GM12892 (cell line): ENCODE measurements at regions not wholly inside any gene's neighbourhood (a gene's known extent, or its start where the extent isn't known, plus 50 kb on each side); places are given as distances from the start of the nearest gene placed in this dataset.
"Not testable (repeated sequence)": the region's sequence is repeated elsewhere in the genome, so short reads cannot be mapped to it uniquely, and the experiment has no call there.

Experiments
- DNase-seq: peaks from one replicate; pipeline ENCODE4 v3.0.0; 2011; ENCODE audit not compliant: insufficient read length
- FAIRE-seq: peaks from 2 replicates; lab custom pipeline; 2011; peaks lifted over from hg19 to GRCh38; lab: Jason Lieb, UNC
- POLR2A ChIP-seq: IDR thresholded peaks from 2 replicates; pipeline ENCODE4 v1.6.1; 2011; ENCODE audit warnings: low read depth, low read length, control low read depth
- POLR2AphosphoS5 ChIP-seq: IDR thresholded peaks from 2 replicates; pipeline ENCODE4 v1.6.1; 2011; ENCODE audit warnings: low read depth, low read length, control low read depth
- TAF1 ChIP-seq: IDR thresholded peaks from 2 replicates; pipeline ENCODE4 v1.6.1; 2011; ENCODE audit warnings: low read depth, mild to moderate bottlenecking, control low read depth, low read length, borderline replicate concordance

DNA sequence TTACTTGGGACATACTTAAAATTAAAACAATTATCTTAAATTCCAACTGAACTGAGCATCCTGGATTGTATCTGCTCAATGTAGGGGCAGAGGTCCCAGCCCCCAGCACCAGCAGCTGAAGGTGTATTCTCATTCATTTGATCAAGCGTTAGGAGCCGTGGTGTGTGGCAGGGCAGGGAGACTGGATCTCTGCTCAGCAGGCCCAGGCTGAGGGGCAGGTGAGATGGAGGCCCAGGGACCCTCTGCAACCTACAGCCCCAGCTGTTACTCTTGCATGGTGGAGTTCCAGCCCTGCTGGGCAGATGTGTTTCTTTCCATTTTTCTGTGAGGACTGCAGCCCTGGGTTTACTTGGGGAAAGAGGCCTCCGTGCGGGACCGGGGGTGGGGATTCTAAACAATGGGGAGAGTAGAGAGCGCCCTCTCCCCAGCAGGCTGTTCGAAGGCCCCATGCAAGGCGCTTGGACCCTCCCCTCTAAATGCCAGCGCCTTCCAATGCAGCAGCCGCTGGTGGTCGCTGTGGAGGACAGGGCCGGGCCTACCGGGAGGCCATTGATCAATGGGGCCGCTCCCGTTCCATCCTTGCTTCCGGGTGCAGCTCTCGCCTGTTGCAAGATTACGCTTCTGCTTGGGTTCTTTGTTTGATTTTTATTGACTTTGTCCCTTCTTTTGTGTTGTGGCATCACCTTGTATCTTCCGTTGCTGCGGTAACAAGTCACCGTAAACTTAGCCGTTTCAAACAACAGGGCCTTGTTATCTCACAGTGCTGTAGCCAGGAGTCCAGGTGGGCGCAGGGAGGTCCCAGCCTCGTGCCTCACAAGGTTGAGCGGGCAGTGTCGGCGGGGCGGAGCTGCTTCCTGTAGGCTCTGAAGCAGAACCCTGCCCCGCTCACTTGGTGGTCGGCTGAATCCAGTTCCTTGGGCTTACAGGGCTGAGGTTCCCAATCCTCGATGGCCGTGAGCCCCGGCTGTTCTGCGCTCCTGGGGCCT lies 134.8 kb upstream of the PHACTR3 start:
- TF ChIP-seq TAF1: no peak
- TF ChIP-seq POLR2AphosphoS5: no peak
- no peak for TF ChIP-seq POLR2A
- FAIRE-seq: no peak
- no peak for DNase-seq

DNA sequence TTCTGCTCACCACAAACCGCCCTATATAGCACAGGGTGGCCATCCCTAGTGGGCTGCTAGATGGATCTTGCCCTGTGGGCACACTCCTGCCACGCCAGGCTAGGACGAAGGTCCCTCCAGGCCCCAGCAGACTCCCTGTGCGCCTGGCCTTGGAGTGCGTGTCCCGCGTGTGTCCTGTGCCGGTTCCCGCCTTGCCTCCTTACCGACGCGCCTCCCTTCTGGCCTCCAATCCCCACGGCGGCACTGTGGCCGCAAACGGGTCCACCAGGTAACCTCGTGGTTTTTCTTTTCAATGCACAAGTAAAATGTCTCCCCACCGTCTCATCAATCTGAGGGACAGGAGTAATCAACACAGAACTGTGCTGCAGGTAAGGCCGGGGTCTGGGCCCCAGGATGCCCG lies 133.8 kb upstream of the PHACTR3 start:
- TF ChIP-seq TAF1: no peak
- no peak for TF ChIP-seq POLR2A
- no peak for TF ChIP-seq POLR2AphosphoS5
- DNase-seq (no peak), FAIRE-seq (no peak)

DNA sequence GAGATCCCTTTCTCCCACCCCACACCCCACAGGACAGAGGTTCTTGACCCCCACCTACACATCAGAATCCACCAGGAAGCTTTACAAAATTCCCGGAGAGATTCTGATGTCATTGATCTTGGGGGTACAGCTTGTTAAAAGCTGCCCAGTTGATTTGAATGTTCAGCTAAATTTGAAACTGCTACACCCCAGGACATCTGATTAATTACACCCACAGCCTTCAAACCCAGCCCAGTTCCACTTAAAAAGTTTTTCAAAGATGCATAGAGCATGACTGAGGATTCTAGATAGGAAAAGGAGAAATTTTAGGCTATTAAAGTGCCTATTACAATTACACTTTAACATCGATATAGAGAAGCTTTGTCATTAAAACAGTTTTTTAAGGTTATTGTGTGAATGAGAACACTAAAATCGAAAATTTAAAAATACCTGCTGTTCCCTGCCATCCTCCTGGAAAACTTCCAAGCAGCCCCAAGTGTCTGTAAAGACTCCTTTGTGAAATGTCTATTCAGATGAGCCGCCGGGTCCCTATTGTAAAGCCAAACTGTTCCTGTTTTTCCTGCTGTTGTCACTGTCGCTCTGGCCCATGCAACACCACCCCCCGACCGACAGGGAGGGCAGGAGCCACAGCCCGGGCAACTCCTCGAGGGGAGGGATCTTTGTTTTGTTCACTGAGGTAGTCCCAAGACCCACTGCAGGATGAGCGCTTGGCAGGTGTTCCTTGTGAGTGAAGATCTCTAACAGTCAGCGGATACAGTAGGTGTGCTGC lies 132.5 kb upstream of the PHACTR3 start:
- TF ChIP-seq POLR2AphosphoS5: no peak
- no peak for TF ChIP-seq TAF1
- TF ChIP-seq POLR2A: no peak
- no peak for FAIRE-seq
- no peak for DNase-seq

DNA sequence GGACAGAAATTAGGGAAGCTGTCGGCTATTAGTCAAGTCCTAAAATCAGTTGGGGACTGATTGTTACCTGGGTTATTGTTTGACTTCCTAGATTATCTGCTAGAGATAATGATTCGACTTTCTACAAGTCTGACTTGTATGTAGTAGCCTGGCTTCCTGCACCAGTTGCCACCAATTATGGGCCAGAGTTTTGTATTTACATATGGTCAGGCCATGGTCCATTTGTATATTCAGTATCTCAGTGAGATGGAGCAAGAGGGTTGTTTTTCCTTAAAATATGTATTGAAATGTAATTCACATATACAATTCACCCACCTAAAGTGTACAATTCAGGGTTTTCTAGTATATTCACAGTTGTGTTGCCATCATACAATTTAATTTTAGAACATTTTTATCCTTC lies 130.6 kb upstream of the PHACTR3 start:
- no peak for TF ChIP-seq POLR2AphosphoS5
- TF ChIP-seq POLR2A: no peak
- no peak for TF ChIP-seq TAF1
- FAIRE-seq (no peak), DNase-seq (no peak)

DNA sequence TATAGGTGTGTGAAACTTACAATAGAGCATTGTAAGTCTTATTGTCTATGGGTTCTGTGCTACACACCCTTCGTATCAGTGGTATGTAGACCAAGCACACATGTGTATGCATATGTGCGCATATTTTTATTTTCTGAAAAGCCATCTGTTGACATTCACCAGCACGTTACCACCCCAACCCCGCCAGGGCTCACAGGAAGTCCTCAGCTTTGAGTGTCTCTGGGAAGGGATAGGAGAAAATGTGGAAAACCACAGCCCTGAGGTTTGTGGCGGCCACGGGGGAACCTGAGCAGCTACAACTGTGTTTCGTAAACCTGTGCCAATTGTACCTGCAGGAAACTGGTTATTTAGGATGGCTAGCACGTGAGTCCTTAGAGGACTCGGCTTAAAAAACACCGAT lies 123.3 kb upstream of the PHACTR3 start:
- FAIRE-seq (no peak), DNase-seq (no peak)
- TF ChIP-seq TAF1: no peak
- no peak for TF ChIP-seq POLR2AphosphoS5
- TF ChIP-seq POLR2A: no peak

DNA sequence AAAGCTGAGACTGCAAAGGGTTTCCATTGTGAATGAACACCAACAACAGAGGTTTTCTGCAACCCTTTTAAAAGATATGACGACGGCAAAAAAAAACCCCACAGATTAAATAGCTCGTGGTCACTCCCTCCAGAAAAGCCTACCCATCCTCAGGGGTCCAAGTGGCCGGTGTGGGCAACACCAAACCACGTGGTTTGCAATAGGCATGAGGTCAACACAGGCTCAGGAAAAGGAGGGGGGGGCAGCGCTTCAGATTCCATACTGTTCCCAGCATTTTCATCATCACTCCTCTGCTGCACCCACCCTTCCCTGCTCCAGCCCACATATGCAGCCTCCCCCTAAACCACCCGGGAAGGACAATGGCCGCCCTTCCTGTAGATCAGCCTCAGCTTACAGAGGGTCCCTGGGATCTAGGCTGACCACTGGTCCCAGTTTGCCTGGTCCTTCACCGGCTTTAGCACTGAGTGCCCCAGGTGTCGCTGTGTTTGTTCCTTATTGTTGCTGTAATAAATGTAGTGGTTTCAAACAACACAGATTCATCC lies 122.8 kb upstream of the PHACTR3 start:
- TF ChIP-seq POLR2AphosphoS5: no peak
- DNase-seq: no peak
- no peak for FAIRE-seq

DNA sequence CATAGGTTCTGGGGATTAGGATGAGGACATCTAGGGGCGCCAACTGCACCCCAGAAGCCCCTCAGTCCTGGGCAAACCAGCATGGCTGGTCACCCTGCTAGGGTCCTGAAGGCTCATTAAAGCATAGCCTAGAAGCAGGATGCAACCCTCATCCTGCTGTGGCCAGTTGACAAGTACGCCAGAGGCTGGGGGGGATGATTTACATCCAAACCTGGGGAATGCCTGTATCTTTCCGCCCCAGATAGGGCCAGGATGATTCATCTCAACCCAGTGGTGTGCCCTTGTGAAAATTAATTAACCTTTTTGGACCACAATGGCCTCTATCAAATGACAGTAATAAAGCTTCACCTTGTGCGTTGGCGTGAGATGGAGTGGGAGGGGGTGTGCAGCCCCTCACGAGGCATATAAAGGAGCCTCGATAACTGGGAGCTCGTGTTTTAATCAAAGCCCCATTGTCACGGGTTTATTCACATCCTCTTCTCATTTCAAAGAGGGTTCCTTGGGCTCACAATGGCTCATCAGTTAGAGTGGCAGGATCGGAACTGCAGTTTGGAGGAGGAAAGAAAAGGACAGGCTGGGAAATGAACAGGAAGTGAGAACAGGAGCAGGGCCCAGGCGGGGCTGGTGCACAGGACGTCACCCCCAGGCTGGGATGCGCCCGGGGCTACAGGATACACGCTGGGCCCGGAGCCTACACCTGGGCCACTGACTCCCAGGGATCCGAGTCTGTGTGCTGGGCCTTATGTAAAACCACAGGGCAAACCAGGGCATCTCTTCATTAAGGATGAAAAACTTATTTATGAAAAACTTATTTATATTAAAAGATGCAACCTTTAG lies 121.8 kb upstream of the PHACTR3 start:
- FAIRE-seq: no peak

DNA sequence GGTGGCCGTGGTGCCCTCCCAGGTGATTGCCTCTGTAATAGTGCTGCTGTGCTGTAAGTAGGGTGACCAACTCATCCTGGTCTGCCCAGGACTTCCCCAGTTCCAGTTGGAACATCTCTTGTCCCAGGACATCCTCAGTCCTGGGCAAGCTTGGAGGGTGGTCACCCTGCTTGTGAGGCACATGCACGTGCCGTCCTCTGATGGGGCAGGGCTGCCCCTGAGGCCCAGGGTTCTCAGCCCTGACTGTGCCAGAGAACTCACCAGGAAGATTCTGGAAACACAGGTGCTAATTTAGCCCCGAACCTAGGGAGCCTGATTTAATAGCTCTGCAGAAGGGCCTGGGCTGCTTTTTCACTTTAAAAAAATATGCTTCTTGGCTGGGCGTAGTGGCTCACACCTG lies 120.9 kb upstream of the PHACTR3 start:
- FAIRE-seq: no peak
- TF ChIP-seq POLR2AphosphoS5 (no peak), POLR2A (no peak), TAF1 (no peak)

More for the DNA sequence above, 121.8 kb upstream of the PHACTR3 start:
- no peak for TF ChIP-seq POLR2AphosphoS5
- no peak for TF ChIP-seq TAF1
- TF ChIP-seq POLR2A: no peak
- no peak for DNase-seq

DNA sequence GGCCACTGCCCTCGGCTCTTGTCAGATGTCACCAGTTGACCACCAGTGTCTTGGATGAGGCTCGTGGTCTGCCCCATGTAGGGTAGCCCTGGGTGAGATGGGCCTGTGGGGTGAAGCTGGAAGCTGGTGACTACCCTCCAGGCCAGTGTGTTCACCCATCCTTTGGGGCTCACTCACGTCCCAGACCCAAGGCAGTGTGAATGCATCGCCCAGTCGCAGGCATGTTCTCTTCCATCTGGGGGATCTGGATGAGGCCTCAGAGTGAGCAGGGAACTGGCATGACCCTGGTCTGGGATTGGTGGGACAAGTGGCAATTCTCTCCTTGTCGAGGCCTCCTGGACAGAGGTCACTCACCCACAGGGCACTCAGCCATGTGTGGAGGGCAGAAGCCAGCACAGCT lies 120.1 kb upstream of the PHACTR3 start:
- FAIRE-seq: no peak
- TF ChIP-seq POLR2AphosphoS5 (no peak), TAF1 (no peak), POLR2A (no peak)

More for the DNA sequence above, 120.9 kb upstream of the PHACTR3 start:
- DNase-seq: no peak

DNA sequence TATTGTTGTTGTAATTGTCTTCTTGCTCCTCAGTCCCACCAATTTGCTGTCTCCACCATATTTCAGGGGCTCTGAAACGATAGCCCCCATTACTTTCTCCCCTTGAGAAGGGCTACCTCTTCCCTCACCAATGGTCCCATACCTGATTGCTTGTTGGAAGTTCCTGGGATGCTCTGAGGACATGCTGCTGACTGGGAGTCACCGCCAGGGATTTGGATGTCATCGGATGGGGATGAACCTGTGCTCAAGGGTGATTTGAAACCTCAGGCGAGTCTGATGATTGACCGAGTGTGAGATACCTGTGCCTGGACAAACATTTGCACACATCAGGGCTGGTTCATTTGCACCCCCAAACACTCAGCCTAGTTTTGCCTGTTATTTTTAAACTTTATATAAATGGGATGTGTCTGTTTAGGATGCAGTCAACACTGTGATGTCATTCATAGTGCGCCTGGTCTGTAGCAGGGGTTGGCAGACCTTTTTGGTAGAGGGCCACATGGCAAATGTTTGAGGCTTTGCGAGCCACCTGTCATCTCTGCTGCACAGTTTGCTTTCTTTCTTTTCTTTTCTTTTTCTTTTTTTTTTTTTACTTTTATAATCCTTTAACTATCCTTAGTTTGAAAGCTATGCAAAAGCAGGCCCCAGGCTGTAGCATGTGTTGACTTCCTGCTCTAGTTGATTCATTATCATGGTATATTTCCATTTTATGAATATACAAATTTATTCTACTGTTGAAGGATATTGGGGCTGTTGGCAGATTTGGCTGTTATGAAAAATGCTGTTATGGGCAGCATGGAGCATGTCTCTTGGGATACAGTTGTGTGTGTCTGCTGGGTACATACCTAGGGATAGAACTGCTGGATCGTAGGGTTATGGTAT lies 118.5 kb upstream of the PHACTR3 start:
- DNase-seq (no peak), FAIRE-seq (no peak)
- TF ChIP-seq POLR2AphosphoS5 (no peak), TAF1 (no peak), POLR2A (no peak)

More for the DNA sequence above, 120.1 kb upstream of the PHACTR3 start:
- DNase-seq: no peak

DNA sequence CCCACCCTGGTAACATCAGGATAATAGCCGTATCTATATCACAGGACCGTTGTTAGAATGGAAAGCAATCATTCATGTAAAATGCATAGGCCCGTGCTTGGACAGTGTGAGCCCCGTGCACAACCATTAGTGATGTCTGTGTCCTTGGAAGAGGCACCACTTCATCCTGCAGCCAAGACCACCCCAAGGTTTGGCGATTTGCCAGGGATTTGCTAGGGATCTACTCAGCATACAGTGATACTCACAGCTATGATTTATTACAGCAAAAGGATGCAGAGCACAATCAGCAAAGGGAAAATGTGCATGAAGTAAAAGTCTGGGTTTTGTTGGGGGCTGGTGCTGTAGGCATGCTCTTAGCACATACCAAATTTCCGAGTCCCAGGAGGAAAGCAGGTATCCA lies 115.9 kb upstream of the PHACTR3 start:
- not testable (repeated sequence) for FAIRE-seq, DNase-seq

DNA sequence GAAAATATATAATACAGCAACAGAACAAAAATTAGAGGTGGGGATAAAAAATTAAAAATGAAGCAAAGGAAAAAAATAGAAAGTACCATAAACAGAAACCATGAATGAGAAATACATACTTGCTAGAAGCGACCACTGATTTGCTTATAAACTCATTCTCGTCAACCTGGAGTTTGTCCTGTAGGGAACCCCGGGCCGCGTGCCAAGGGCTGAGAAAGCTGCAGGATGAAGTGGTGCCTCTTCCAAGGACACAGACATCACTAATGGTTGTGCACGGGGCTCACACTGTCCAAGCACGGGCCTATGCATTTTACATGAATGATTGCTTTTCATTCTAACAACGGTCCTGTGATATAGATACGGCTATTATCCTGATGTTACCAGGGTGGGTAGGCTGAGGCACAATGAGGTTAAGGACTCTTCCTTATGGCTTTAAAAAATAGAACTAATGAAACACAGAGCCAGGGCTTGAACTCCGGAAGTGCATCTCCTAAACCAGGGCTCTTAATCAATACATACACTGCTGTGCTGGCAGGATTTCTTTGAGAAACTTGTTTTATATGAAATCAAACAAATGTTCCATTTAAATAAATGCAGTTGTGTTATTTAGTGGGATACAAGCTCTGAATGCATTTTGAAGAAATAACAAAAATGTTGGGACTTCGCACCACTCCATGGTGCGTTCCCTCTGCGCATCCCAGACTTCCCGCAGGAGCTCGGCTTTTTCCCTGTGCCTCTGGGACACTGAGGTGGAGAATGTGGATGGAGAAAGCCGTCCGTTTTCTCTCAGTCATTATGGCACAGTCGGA lies 113.9 kb upstream of the PHACTR3 start:
- FAIRE-seq: peak; percentile 21
- not testable (repeated sequence) for DNase-seq
